ENCODE measurements at regions not wholly inside any gene's neighbourhood (a gene's known extent, or its start where the extent isn't known, plus 50 kb on each side); places are given as distances from the start of the nearest gene placed in this dataset.
"Not testable (repeated sequence)": the region's sequence is repeated elsewhere in the genome, so short reads cannot be mapped to it uniquely, and the experiment has no call there.

- DNase-seq (ENCODE audit: low read depth) = peak; percentile 27
Observed at GRCh38 chr15:45868109-45868691, 233.4 kb downstream of the SQOR start.

GRCh38 chr15:45869034-45869668, 234.3 kb downstream of the SQOR start:
- DNase-seq (ENCODE audit: low read depth) = no peak

- peak; percentile 92 for DNase-seq (ENCODE audit: low read depth)
Observed at GRCh38 chr15:45871121-45871855, 236.5 kb downstream of the SQOR start.

- DNase-seq (ENCODE audit: low read depth) = peak; percentile 82
Observed at GRCh38 chr15:45873781-45874180, 239.0 kb downstream of the SQOR start.

- DNase-seq (ENCODE audit: low read depth) = not testable (repeated sequence)
Observed at GRCh38 chr15:45874566-45874965, 239.7 kb downstream of the SQOR start.

DNA sequence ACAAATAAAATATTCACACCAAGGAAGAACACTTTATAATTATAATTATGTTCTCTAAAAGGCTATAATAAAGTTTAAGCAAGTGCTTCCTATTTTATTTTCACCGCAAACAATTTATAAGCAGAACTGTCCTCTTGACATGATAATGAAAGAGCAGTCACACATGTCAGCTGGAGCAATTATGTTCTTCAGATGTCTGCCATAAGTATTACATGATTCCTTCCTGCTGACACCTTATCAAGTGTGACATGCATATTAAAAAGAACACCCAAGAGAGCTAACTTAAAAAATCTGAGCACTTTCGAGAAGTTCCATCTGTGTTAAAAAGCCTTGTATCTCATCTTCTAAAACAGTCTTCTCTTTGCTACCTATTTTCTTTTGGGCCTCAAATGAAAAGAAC, 249.5 kb downstream of the SQOR start:
- no peak for DNase-seq (ENCODE audit: low read depth)

DNA sequence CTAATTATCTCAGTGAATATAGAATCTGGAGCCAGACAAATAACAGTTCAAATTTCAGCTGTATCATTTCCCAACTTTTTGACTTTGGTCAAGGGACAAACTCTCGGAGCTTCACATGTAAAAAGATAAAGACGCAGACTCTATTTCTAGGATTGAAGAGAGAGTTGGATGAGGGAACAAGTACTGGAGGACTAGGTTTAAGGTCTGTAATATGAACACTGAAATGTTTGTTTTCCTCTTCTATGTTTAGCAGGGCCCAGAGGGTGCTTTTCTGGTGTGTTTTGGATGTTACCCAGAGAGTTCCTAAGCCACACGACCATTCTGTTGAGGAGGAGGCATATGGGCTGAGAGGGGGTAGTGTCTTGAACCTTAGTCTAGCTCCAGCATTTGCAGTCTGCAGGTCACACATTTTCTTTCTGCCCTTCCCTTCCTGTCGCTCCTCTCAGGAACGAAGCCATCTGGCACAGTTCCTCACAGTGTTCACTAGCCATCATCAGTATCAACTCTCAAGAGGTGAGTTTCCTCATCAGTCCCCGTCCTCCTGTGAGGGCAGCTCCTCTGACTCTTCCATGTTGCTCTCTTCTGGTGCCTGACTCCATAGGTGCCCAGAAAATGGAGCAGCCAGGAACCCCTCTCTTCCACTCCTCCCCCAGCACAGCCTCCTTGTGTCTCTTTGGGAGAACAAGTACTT, 250.1 kb downstream of the SQOR start:
- no peak for DNase-seq (ENCODE audit: low read depth)

GRCh38 chr15:45885801-45886200, 251.0 kb downstream of the SQOR start:
- no peak for DNase-seq (ENCODE audit: low read depth)

- DNase-seq (ENCODE audit: low read depth) = peak; percentile 65
Observed at GRCh38 chr15:45891766-45892165, 256.9 kb downstream of the SQOR start.

DNA sequence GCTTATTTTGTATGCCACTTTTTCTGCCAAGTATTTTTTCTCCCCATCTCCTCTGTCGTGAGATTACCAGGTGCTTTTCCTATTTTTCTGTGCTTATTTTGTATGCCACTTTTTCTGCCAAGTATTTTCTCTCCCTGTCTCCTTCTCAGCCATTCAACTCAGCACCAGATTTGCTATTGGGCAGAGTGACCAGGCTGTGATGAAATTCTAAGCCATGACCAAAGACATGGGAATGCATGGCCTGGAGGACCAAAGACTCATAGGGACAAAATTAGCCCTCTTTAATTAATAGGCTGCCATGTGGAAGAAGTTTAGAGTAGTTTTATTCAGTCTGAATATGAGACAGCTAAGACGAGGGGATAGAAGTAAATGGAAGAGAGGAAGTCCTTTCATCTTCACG, 257.4 kb downstream of the SQOR start:
- DNase-seq (ENCODE audit: low read depth) = peak; percentile 77

DNA sequence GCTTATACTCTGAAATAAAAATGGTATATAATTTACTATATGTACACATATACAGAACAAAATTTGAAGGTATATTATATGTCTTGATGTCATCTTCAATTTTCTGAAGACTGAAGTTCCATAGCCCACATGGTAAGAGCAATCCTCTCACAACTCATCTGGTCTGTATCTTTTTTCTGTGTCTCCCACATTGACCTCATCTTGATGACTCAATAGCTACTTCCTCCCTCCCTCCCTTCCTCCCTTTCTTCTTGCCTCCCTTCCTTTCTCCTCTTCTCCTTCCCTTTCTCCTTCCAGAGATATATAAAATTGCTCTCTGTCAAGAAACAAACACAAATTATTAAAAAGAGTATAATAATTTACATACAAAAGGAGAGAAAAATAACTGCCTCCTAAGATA, 268.5 kb downstream of the SQOR start:
- DNase-seq (ENCODE audit: low read depth) = no peak

GRCh38 chr15:45904019-45904418, 269.2 kb downstream of the SQOR start:
- DNase-seq (ENCODE audit: low read depth) = no peak

DNA sequence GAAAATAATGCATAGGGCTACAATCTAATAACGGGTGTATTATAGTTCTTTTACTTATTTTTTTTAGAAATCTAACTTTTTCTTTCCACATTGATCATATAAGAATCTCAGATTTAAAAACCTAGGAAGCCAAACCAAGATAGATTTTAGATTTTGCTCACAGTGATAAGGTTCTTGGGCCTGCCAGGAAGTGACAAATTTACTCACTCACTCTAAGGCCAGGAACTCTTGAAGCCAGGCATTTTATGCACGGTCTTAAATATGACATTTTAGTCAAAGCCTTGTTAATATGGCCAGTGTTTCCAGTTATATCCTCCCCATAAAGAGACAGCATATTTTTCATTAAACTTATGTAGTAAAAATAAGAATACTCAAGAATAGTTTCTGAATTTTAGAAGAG, 271.4 kb downstream of the SQOR start:
- no peak for DNase-seq (ENCODE audit: low read depth)

- DNase-seq (ENCODE audit: low read depth) = no peak
Observed at GRCh38 chr15:45910671-45911070, 275.8 kb downstream of the SQOR start.

GRCh38 chr15:45913451-45913850, 278.6 kb downstream of the SQOR start:
- DNase-seq (ENCODE audit: low read depth) = no peak

DNA sequence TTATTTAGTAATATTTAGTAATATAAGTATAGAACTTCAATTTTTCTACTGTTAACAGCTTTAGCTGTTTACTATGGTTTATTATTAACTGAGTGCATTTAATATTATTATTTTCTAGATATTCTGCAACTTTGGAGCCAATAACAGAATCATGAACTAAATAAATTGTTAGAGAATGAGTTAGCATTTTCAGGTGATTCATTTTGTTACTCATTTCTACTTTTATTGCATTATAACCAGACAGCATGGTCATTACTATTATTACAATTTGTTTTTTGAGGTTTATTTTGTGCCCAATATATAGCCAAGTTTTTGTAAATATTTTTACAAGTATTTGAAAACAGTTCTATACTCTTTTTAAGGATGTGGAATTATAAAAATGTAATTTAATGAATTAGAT, 279.6 kb downstream of the SQOR start:
- peak; percentile 20 for DNase-seq (ENCODE audit: low read depth)

DNA sequence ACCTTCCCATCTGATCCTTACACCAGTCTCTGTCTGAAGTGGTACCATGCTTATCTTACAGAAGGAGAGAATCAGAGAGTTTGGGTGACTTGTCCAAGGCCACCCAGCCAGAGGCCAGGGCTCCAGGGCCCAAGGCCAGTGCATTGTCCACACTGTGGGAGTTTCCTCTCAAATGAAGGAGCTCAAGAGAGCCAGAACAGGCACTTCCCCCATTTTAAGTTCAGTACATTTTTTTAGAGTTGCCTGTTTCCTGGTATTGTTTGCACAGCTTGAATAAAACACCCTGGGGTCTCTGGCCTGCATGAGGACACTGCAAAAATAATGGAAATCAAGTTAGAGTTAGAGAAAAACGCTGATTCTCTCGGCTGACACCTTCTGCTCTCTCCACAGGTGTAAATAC, 284.0 kb downstream of the SQOR start:
- no peak for DNase-seq (ENCODE audit: low read depth)

DNA sequence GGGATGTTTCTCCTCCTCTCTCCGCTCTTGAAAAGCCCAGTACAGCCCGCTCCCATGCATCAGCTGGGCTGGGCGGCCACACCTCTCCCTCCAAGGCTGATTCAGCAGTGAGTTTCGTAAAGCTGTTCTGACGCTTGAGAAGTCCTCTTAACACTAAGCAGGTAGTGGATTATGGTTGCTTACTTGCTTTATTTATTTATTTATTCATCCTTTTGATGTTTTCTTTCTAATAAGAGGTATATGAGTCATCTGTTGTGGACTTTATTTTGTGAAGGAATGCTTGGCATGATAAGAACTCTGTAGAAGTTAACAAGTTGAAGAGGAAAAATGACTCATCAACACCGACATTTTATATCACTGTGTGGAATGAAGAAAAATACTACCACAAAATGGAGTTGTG, 285.0 kb downstream of the SQOR start:
- DNase-seq (ENCODE audit: low read depth) = peak; percentile 99

- DNase-seq (ENCODE audit: low read depth) = peak; percentile 26
Observed at GRCh38 chr15:45921376-45921775, 286.5 kb downstream of the SQOR start.

- no peak for DNase-seq (ENCODE audit: low read depth)
Observed at GRCh38 chr15:45921978-45922377, 287.1 kb downstream of the SQOR start.

- DNase-seq (ENCODE audit: low read depth) = no peak
Observed at GRCh38 chr15:45941367-45941766, 306.5 kb downstream of the SQOR start.

GRCh38 chr15:45943240-45943639, 308.4 kb downstream of the SQOR start:
- DNase-seq (ENCODE audit: low read depth) = peak; percentile 98

- no peak for DNase-seq (ENCODE audit: low read depth)
Observed at GRCh38 chr15:45946111-45946510, 311.3 kb downstream of the SQOR start.

All from renal cortical epithelial cell (primary cell).